ENCODE measurements at regions not wholly inside any gene's neighbourhood (a gene's known extent, or its start where the extent isn't known, plus 50 kb on each side); places are given as distances from the start of the nearest gene placed in this dataset.

DNA sequence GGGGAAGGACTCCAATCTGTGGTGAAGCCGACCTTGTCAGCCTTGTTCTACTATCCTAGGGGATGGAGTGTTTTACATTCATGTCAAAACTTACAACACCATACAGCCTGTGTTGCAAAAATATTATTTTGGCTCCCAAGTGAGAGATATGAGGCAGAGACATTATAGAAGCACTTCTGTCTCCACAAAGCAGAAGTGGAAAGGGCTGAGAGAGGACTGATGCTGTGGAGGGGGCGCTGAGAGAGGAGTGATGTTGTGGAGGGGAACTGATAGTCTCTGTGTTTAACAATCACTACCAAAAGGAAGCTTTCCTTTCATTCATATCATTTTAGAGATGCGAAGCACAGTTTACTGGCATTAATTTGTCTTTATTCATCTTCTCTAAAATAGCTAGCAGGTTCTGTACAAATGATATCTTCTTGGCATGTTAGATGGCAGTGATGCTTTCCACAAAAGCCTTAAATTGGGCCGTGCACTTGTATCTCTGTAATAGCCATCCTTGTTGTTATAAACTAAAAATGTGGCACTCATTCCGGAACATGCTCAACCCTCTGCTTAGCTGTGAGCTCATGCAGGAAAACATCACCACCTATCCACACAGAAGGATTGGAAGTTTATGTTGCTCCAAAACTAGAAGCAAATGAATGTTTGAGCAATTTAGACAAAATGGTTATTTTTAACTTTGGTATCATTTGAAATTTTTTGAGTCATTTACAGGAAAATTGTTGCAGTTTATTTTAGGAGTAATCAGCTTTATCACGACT lies 134.6 kb upstream of the TP63 start:
- no peak for TF ChIP-seq POLR2A (IDR thresholded peaks at IDR 0.05)
- TF ChIP-seq, protein P1, sequence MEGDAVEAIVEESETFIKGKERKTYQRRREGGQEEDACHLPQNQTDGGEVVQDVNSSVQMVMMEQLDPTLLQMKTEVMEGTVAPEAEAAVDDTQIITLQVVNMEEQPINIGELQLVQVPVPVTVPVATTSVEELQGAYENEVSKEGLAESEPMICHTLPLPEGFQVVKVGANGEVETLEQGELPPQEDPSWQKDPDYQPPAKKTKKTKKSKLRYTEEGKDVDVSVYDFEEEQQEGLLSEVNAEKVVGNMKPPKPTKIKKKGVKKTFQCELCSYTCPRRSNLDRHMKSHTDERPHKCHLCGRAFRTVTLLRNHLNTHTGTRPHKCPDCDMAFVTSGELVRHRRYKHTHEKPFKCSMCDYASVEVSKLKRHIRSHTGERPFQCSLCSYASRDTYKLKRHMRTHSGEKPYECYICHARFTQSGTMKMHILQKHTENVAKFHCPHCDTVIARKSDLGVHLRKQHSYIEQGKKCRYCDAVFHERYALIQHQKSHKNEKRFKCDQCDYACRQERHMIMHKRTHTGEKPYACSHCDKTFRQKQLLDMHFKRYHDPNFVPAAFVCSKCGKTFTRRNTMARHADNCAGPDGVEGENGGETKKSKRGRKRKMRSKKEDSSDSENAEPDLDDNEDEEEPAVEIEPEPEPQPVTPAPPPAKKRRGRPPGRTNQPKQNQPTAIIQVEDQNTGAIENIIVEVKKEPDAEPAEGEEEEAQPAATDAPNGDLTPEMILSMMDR (IDR thresholded peaks at IDR 0.05) = no peak
